Dendritic cell treated with granulocyte-macrophage colony-stimulating factor and Interleukin-4, amounts not matched to agents 40 ng/mL and 50 ng/mL, for 4 days (primary cell): ENCODE measurements at regions not wholly inside any gene's neighbourhood (a gene's known extent, or its start where the extent isn't known, plus 50 kb on each side); places are given as distances from the start of the nearest gene placed in this dataset.
"Not testable (repeated sequence)": the region's sequence is repeated elsewhere in the genome, so short reads cannot be mapped to it uniquely, and the experiment has no call there.

Source experiments
- H3K27ac Mint-ChIP-seq: one replicate; pipeline ENCODE4 v1.8.0; 2022; ENCODE audit warnings: mild to moderate bottlenecking, mixed read lengths
- H3K27me3 Mint-ChIP-seq: one replicate; pipeline ENCODE4 v1.8.0; 2022; ENCODE audit warnings: mild to moderate bottlenecking, mixed read lengths
- H3K36me3 Mint-ChIP-seq: one replicate; pipeline ENCODE4 v1.8.0; 2022; ENCODE audit warnings: low read depth, mixed read lengths
- H3K4me1 Mint-ChIP-seq: one replicate; pipeline ENCODE4 v1.8.0; 2022; ENCODE audit warnings: low read depth, mixed read lengths
- H3K4me3 Mint-ChIP-seq: one replicate; pipeline ENCODE4 v1.8.0; 2022; ENCODE audit warnings: mild to moderate bottlenecking, moderate library complexity, mixed read lengths
- H3K9me3 Mint-ChIP-seq: one replicate; pipeline ENCODE4 v1.8.0; 2022; ENCODE audit warnings: mixed read lengths
- intact Hi-C: fragments of 100-400 bp; cut with micrococcal nuclease; formaldehyde crosslinking; loops from one replicate; pipeline ENCODE4 v1.15.0; 2022

DNA sequence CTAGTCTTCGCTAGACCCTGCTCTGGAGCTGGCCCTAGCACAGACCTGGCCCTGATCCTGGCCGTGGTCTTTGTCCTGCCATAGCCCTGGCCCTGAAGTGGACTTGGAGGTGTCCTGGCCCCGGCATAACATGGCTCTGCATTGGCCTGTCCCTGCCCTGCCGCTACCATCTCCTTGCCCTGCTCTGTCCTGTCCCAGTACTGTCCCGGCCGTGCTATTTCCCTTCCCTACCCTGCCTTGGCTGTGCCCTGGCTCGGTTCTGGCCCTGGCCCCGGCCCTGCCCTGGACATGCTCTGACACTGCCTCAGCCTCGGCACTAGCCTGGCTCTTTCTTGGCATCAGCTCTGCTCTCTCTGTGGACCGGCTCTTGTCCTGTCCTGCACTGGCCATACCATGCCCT is 331.8 kb upstream of the PLGLB1 start:
- H3K4me3 Mint-ChIP-seq, H3K9me3 Mint-ChIP-seq, H3K27ac Mint-ChIP-seq, H3K27me3 Mint-ChIP-seq, H3K4me1 Mint-ChIP-seq, H3K36me3 Mint-ChIP-seq, intact Hi-C loops: not testable (repeated sequence)

DNA sequence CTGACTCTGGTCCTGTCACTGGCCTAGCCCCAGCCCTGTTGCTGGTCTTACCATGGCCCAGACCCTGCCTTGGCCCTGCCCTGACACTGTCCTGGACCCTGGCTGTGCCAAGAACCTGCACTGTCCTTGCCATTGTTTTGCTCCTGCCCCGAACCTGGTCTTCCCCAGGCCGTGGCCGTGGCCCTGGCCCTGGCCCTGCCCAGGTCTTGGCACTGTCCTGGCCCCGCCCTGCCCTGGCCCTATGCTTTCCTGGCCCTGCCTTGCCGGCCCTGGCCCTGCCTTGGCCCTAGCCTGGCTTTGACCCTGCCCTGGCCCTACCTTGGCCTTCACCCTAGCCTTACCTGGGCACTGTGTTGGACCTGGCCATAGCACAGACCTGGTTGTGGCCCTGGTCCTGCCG is 332.5 kb upstream of the PLGLB1 start:
- H3K4me1 Mint-ChIP-seq, H3K27me3 Mint-ChIP-seq, H3K27ac Mint-ChIP-seq, H3K4me3 Mint-ChIP-seq, H3K9me3 Mint-ChIP-seq, intact Hi-C loops, H3K36me3 Mint-ChIP-seq: not testable (repeated sequence)

DNA sequence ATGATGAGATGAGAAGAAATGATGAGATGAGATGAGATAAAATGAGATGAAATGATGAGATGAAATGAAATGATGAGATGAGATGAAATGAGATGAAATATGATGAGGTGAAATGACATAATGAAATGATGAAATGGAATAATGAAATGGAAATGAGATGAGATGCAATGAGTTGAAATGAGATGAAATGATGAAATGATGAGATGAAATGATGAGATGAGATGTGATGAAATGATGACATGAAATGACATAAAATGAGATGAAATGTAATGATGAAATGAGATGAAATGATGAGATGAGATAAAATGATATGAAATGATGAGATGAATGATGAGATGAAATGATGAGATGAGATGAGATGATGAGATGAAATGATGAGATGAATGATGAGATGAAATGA is 338.6 kb upstream of the PLGLB1 start:
- H3K36me3 Mint-ChIP-seq, H3K4me1 Mint-ChIP-seq, H3K9me3 Mint-ChIP-seq, H3K4me3 Mint-ChIP-seq, intact Hi-C loops, H3K27me3 Mint-ChIP-seq, H3K27ac Mint-ChIP-seq: not testable (repeated sequence)

DNA sequence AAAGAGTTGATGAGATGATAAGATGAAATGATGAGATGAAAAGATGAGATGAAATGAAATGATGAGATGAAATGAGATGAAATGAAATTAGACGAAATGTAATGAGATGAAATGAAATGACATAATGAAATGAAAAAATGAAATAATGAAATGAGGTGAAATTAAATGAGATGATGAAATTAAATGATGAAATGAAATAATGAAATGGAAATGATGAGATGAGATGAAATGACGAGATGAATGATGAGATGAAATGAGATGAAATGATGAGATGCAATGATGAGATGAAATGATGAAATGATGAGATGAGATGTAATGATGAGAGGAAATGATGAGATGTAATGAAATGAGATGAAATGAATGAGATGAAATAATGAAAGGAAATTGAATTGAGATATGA is 339.3 kb upstream of the PLGLB1 start:
- not testable (repeated sequence) for H3K4me3 Mint-ChIP-seq, H3K27ac Mint-ChIP-seq

DNA sequence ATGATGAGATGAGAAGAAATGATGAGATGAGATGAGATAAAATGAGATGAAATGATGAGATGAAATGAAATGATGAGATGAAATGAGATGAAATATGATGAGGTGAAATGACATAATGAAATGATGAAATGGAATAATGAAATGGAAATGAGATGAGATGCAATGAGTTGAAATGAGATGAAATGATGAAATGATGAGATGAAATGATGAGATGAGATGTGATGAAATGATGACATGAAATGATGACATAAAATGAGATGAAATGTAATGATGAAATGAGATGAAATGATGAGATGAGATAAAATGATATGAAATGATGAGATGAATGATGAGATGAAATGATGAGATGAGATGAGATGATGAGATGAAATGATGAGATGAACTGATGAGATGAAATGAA is 340.2 kb upstream of the PLGLB1 start:
- intact Hi-C loops, H3K27me3 Mint-ChIP-seq, H3K4me3 Mint-ChIP-seq, H3K27ac Mint-ChIP-seq, H3K4me1 Mint-ChIP-seq, H3K36me3 Mint-ChIP-seq, H3K9me3 Mint-ChIP-seq: not testable (repeated sequence)

More for the DNA sequence above, 339.3 kb upstream of the PLGLB1 start:
- H3K4me1 Mint-ChIP-seq, H3K9me3 Mint-ChIP-seq, intact Hi-C loops, H3K27me3 Mint-ChIP-seq, H3K36me3 Mint-ChIP-seq: not testable (repeated sequence)

DNA sequence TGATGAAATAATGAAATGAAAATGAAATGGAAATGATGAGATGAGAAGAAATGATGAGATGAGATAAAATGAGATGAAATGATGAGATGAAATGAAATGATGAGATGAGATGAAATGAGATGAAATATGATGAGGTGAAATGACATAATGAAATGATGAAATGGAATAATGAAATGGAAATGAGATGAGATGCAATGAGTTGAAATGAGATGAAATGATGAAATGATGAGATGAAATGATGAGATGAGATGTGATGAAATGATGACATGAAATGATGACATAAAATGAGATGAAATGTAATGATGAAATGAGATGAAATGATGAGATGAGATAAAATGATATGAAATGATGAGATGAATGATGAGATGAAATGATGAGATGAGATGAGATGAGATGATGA is 342.7 kb upstream of the PLGLB1 start:
- H3K4me1 Mint-ChIP-seq, H3K9me3 Mint-ChIP-seq, H3K4me3 Mint-ChIP-seq, H3K27me3 Mint-ChIP-seq, H3K36me3 Mint-ChIP-seq, intact Hi-C loops, H3K27ac Mint-ChIP-seq: not testable (repeated sequence)

DNA sequence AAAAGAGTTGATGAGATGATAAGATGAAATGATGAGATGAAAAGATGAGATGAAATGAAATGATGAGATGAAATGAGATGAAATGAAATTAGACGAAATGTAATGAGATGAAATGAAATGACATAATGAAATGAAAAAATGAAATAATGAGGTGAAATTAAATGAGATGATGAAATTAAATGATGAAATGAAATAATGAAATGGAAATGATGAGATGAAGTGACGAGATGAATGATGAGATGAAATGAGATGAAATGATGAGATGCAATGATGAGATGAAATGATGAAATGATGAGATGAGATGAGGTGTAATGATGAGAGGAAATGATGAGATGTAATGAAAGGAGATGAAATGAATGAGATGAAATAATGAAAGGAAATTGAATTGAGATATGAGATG is 343.4 kb upstream of the PLGLB1 start:
- H3K4me3 Mint-ChIP-seq, H3K4me1 Mint-ChIP-seq, H3K36me3 Mint-ChIP-seq, H3K9me3 Mint-ChIP-seq, H3K27ac Mint-ChIP-seq, intact Hi-C loops, H3K27me3 Mint-ChIP-seq: not testable (repeated sequence)

DNA sequence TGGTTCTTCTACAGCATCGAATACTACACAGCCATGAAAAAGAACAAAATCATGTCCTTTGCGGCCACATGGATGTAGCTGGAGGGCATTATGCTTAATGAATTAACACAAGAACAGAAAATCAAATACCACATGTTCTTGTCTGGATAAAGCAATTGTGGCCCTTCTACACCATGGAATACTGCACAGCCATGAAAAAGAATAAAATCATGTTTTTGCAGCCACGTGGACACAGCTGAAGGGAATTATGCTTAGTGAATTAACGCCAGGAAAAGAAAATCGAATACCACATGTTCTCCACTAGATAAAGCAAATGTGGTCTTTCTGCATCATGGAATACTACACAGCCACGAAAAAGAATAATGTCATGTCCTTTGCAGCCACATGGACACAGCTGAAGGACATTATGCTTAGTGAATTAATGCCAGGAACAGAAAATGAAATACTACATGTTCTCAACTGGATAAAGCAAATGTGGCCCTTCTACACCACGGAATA is 361.8 kb upstream of the PLGLB2 start:
- H3K4me1 Mint-ChIP-seq, intact Hi-C loops, H3K36me3 Mint-ChIP-seq, H3K4me3 Mint-ChIP-seq, H3K9me3 Mint-ChIP-seq, H3K27me3 Mint-ChIP-seq, H3K27ac Mint-ChIP-seq: not testable (repeated sequence)

DNA sequence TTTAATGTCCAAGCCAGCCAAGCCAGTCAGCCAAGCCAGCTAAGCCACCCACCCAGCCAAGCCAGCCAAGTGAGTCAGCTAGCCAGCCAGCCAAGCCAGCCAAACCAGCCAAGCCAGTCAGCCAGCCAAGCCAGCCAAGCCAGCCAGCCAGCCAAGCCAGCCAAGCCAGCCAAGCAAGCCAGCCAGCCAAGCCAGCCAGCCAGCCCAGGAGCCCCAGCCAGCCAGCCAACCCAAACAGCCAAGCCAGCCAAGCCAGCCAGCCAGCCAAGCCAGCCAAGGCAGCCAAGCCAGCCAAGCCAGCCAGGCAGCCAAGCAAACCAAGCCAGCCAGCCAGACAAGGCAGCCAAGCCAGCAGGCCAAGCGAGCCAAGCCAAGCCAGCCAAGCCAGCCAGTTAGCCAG is 352.1 kb upstream of the PLGLB2 start:
- H3K27ac Mint-ChIP-seq, H3K4me3 Mint-ChIP-seq, intact Hi-C loops, H3K4me1 Mint-ChIP-seq, H3K36me3 Mint-ChIP-seq, H3K9me3 Mint-ChIP-seq, H3K27me3 Mint-ChIP-seq: not testable (repeated sequence)

DNA sequence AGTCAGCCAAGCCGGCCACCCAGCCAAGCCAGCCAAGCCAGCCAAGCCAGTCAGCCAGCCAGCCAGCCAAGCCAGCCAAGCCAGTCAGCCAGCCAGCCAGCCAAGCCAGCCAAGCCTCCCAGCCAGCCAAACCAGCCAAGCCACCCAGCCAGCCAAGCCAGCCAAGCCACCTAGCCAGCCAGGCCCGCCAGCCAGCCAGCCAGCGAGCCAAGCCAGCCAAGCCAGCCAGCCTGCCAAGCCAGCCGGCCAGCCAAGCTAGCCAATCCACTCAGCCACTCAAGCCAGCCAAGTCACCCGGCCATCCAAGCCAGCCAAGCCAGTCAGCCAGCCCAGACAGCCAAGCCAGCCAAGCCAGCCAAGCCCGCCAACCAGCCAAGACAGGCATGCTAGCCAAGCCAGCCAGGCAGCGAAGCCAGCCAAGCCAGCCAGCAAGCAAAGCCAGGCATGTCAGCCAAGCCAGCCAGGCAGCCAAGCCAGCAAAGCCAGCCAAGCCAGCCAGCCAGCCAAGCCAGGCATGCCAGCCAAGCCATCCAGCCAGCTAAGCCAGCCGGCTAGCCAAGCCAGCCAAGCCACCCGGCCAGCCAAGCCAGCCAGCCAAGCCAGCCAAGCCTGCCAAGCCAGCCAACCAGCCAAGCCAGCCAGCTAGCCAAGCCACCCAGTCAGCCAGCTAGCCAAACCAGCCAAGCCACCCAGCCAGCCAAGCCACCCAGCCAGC is 351.2 kb upstream of the PLGLB2 start:
- intact Hi-C loops, H3K4me3 Mint-ChIP-seq, H3K27ac Mint-ChIP-seq, H3K36me3 Mint-ChIP-seq, H3K4me1 Mint-ChIP-seq, H3K27me3 Mint-ChIP-seq, H3K9me3 Mint-ChIP-seq: not testable (repeated sequence)

DNA sequence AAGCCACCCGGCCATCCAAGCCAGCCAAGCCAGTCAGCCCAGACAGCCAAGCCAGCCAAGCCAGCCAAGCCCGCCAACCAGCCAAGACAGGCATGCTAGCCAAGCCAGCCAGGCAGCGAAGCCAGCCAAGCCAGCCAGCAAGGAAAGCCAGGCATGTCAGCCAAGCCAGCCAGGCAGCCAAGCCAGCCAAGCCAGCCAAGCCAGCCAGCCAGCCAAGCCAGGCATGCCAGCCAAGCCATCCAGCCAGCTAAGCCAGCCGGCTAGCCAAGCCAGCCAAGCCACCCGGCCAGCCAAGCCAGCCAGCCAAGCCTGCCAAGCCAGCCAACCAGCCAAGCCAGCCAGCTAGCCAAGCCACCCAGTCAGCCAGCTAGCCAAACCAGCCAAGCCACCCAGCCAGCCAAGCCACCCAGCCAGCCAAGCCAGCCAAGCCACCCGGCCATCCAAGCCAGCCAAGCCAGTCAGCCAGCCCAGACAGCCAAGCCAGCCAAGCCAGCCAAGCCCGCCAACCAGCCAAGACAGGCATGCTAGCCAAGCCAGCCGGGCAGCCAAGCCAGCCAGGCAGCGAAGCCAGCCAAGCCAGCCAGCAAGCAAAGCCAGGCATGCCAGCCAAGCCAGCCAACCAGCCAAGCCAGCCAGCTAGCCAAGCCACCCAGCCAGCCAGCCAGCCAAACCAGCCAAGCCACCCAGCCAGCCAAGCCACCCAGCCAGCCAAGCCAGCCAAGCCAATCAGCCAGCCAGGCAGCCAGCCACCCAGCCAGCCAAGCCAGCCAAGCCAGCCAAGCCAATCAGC is 350.4 kb upstream of the PLGLB2 start:
- H3K9me3 Mint-ChIP-seq, H3K27me3 Mint-ChIP-seq, intact Hi-C loops, H3K27ac Mint-ChIP-seq, H3K4me1 Mint-ChIP-seq, H3K36me3 Mint-ChIP-seq, H3K4me3 Mint-ChIP-seq: not testable (repeated sequence)

DNA sequence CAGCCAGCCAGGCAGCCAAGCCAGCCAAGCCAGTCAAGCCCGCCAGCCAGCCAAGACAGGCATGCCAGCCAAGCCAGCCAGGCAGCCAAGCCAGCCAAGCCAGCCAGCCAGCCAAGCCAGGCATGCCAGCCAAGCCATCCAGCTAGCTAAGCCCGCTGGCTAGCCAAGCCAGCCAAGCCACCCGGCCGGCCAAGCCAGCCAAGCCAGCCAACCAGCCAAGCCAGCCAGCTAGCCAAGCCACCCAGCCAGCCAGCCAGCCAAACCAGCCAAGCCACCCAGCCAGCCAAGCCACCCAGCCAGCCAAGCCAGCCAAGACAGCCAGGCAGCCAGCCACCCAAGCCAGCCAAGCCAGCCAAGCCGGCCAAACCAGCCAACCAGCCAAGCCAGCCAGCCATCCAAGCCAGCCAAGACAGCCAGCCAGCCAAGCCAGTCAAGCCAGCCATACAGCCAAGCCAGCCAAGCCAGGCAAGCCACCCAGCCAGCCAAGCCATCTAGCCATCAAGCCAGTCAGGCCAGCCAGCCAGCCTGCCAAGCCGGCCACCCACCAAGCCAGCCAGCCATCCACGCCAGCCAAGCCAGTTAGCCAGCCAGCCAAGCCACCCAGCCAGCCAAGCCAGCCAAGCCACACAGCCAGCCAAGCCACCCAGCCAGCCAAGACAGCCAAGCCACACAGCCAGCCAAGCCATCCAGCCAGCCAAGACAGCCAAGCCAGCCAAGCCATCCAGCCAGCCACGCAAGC is 349.2 kb upstream of the PLGLB2 start:
- H3K9me3 Mint-ChIP-seq, H3K4me3 Mint-ChIP-seq, H3K27ac Mint-ChIP-seq, H3K27me3 Mint-ChIP-seq, intact Hi-C loops, H3K4me1 Mint-ChIP-seq, H3K36me3 Mint-ChIP-seq: not testable (repeated sequence)

DNA sequence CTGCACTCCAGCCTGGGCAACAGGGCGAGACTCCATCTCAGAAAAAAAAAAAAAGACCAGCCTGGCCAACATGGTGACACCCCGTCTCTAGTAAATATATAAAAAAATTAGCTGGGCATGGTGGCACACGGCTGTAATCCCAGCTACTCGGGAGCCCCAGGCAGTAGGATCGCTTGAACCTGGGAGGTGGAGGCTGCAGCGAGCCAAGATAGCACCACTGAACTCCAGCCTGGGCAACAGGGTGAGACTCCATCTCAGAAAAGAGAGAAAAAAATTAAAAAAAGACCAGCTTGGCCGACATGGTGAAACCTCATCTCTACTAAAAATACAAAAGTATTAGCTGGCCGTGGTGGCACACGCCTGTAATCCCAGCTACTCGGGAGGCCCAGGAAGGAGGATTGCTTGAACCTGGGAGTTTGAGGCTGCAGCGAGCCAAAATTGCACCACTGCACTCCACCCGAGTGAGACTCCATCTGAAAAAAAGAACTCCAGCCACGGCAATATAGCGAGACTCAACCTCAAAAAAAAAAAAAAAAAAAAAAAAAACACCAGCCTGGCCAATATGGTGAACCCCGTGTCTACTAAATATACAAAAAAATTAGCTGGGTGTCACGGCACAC is 346.1 kb upstream of the PLGLB2 start:
- intact Hi-C loops, result no loop called here

DNA sequence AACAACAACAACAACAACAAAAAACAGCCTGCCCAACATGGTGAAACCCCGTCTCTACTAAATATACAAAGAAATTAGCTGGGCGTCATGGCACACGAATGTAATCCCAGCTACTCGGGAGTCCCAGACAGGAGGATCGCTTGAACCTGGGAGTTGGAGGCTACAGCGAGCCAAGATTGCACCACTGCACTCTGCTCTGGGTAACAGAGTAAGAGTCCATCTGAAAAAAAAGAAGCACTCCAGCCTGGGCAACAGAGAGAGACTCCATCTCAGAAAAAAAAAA is 344.1 kb upstream of the PLGLB2 start:
- no peak overlapping the region for H3K4me3 Mint-ChIP-seq
- no peaks in the 10 kb centered on the region for H3K36me3 Mint-ChIP-seq
- no peaks in the 10 kb centered on the region for H3K9me3 Mint-ChIP-seq
- intact Hi-C loops, result no loop called here
- H3K4me1 Mint-ChIP-seq, result no peaks in the 10 kb centered on the region
- no peaks in the 10 kb centered on the region for H3K27me3 Mint-ChIP-seq
- H3K27ac Mint-ChIP-seq, result no peak overlapping the region

More for the DNA sequence above, 346.1 kb upstream of the PLGLB2 start:
- Mint-ChIP-seq H3K27ac (no peak overlapping the region), H3K36me3 (no peaks in the 10 kb centered on the region), H3K9me3 (no peaks in the 10 kb centered on the region), H3K4me3 (no peak overlapping the region), H3K27me3 (no peaks in the 10 kb centered on the region), H3K4me1 (no peaks in the 10 kb centered on the region)
